Trophoblast cell (in vitro differentiated cells and primary cell): ENCODE measurements at regions not wholly inside any gene's neighbourhood (a gene's known extent, or its start where the extent isn't known, plus 50 kb on each side); places are given as distances from the start of the nearest gene placed in this dataset.

Experiments used
- DNase-seq, 2 donors: peaks; one replicate each; pipeline ENCODE4 v3.0.0-alpha.2; 2016
- H2AFZ ChIP-seq: 2 replicates; pipeline ENCODE4 v1.6.1; 2013; ENCODE audit warnings: low read length, moderate library complexity, mild to moderate bottlenecking; ENCODE audit not compliant: insufficient read depth, poor library complexity
- H2AK5ac ChIP-seq: 2 replicates; pipeline ENCODE4 v1.6.1; 2013; ENCODE audit warnings: mild to moderate bottlenecking, low read length
- H2BK120ac ChIP-seq: 2 replicates; pipeline ENCODE4 v1.6.1; 2013; ENCODE audit warnings: low read length, mild to moderate bottlenecking, moderate library complexity; ENCODE audit not compliant: insufficient read depth, poor library complexity
- H2BK12ac ChIP-seq: 2 replicates; pipeline ENCODE4 v1.6.1; 2013; ENCODE audit warnings: mild to moderate bottlenecking, low read length, moderate library complexity
- H2BK5ac ChIP-seq: 2 replicates; pipeline ENCODE4 v1.6.1; 2013; ENCODE audit warnings: low read length, low read depth, moderate library complexity, mild to moderate bottlenecking; ENCODE audit not compliant: poor library complexity
- H3K14ac ChIP-seq: 2 replicates; pipeline ENCODE4 v1.6.1; 2013; ENCODE audit warnings: mild to moderate bottlenecking, low read length
- H3K18ac ChIP-seq: 2 replicates; pipeline ENCODE4 v1.6.1; 2013; ENCODE audit warnings: mild to moderate bottlenecking, low read length
- H3K23ac ChIP-seq: 2 replicates; pipeline ENCODE4 v1.6.1; 2013; ENCODE audit warnings: low read length
- H3K27ac ChIP-seq: 2 replicates; pipeline ENCODE4 v1.5.1; 2013; ENCODE audit warnings: low read depth, mild to moderate bottlenecking, inconsistent platforms, low read length, moderate library complexity
- H3K27me3 ChIP-seq: 2 replicates; pipeline ENCODE4 v1.6.1; 2013; ENCODE audit warnings: inconsistent platforms, mild to moderate bottlenecking, low read length, moderate library complexity; ENCODE audit not compliant: insufficient read depth
- H3K36me3 ChIP-seq, 2 experiments: 1 replicate in 1 of 2; 2 replicates in 1 of 2; pipeline ENCODE4 v1.6.1; 2013; ENCODE audit warnings: low read length in 2 of 2, mild to moderate bottlenecking in 2 of 2, moderate library complexity in 1 of 2; ENCODE audit not compliant: insufficient read depth in 2 of 2, control insufficient read depth in 1 of 2
- H3K4ac ChIP-seq: 2 replicates; pipeline ENCODE4 v1.6.1; 2013; ENCODE audit warnings: low read depth, mild to moderate bottlenecking, low read length, moderate library complexity
- H3K4me1 ChIP-seq, 2 experiments: 1 replicate in 1 of 2; 2 replicates in 1 of 2; pipeline ENCODE4 v1.6.1; 2013; ENCODE audit warnings: low read length in 2 of 2, mild to moderate bottlenecking in 2 of 2, moderate library complexity in 1 of 2; ENCODE audit not compliant: insufficient read depth in 2 of 2, control insufficient read depth in 1 of 2
- H3K4me2 ChIP-seq: 2 replicates; pipeline ENCODE4 v1.6.1; 2013; ENCODE audit warnings: inconsistent platforms, mild to moderate bottlenecking, low read length, moderate library complexity
- H3K4me3 ChIP-seq: 2 replicates; pipeline ENCODE4 v1.5.1; 2013; ENCODE audit warnings: mild to moderate bottlenecking, low read depth, low read length, inconsistent platforms
- H3K79me1 ChIP-seq: one replicate; pipeline ENCODE4 v1.6.1; 2013; ENCODE audit warnings: low read length
- H3K79me2 ChIP-seq: 2 replicates; pipeline ENCODE4 v1.6.1; 2013; ENCODE audit warnings: low read length, mild to moderate bottlenecking; ENCODE audit not compliant: control insufficient read depth, insufficient read depth, poor library complexity
- H3K9ac ChIP-seq: 2 replicates; pipeline ENCODE4 v1.6.1; 2013; ENCODE audit warnings: mild to moderate bottlenecking, low read length
- H3K9me3 ChIP-seq: 2 replicates; pipeline ENCODE4 v1.6.1; 2013; ENCODE audit warnings: low read depth, mild to moderate bottlenecking, control low read depth, inconsistent platforms, low read length; ENCODE audit not compliant: insufficient read depth
- H4K12ac ChIP-seq: 2 replicates; pipeline ENCODE4 v1.6.1; 2013; ENCODE audit warnings: low read depth, mild to moderate bottlenecking, low read length, moderate library complexity
- H4K8ac ChIP-seq: 2 replicates; pipeline ENCODE4 v1.6.1; 2013; ENCODE audit warnings: low read depth, mild to moderate bottlenecking, low read length, moderate library complexity
- H4K91ac ChIP-seq: one replicate; pipeline ENCODE4 v1.6.1; 2013; ENCODE audit warnings: low read depth, mild to moderate bottlenecking, low read length, moderate library complexity
- WGBS: extraction: QIAGEN DNeasy Blood & Tissue Kit; methylation state at CpG from one replicate; pipeline ENCODE4 v1.1.7; 2013; ENCODE audit warnings: missing lambda C conversion rate; ENCODE audit not compliant: insufficient read length, insufficient coverage; ENCODE audit errors: extremely low coverage; 5-methylcytosine and 5-hydroxymethylcytosine counted together

- no CpG with 5 or more reads among the region's 15 CpGs for WGBS
- Histone ChIP-seq H3K4me2 (no peak overlapping the region), H3K27me3 (no peaks in the 10 kb centered on the region), H3K79me2 (no peaks in the 10 kb centered on the region), H2BK120ac (no peak overlapping the region), H3K36me3 (no peaks in the 10 kb centered on the region), H3K9me3 (peaks cover 3% of the 10 kb centered on the region), H3K27ac (no peak overlapping the region), H4K8ac (no peak overlapping the region), H2AFZ (no peak overlapping the region), H3K18ac (no peak overlapping the region), H3K79me1 (no peaks in the 10 kb centered on the region), H4K91ac (no peak overlapping the region), H3K4me3 (peak overlapping the region; percentile 44), H2BK12ac (no peak overlapping the region), H2BK5ac (no peak overlapping the region), H3K9ac (no peak overlapping the region), H3K23ac (peak overlapping the region; percentile 96), H3K4me1 (no peaks in the 10 kb centered on the region), H3K4ac (no peak overlapping the region), H3K14ac (no peak overlapping the region), H2AK5ac (no peak overlapping the region), H4K12ac (no peak overlapping the region)
- DNase-seq = no peak
Observed at GRCh38 chr5:4901305-4901811, 238.8 kb upstream of the ADAMTS16 start.

- Histone ChIP-seq H2BK12ac (no peak overlapping the region), H2BK5ac (no peak overlapping the region), H2BK120ac (no peak overlapping the region), H4K91ac (no peak overlapping the region), H3K9me3 (peaks cover 3% of the 10 kb centered on the region), H4K8ac (no peak overlapping the region), H3K4me2 (no peak overlapping the region), H3K23ac (no peak overlapping the region), H3K4me1 (no peaks in the 10 kb centered on the region), H3K14ac (no peak overlapping the region), H3K27me3 (no peaks in the 10 kb centered on the region), H4K12ac (no peak overlapping the region), H2AFZ (no peak overlapping the region), H3K27ac (no peak overlapping the region), H3K9ac (no peak overlapping the region), H2AK5ac (no peak overlapping the region), H3K36me3 (no peaks in the 10 kb centered on the region), H3K4me3 (no peak overlapping the region), H3K18ac (no peak overlapping the region), H3K79me2 (no peaks in the 10 kb centered on the region), H3K79me1 (no peaks in the 10 kb centered on the region), H3K4ac (no peak overlapping the region)
- DNase-seq = no peak
- no CpG with 5 or more reads among the region's 5 CpGs for WGBS
Observed at GRCh38 chr5:4901924-4902323, 238.2 kb upstream of the ADAMTS16 start.

GRCh38 chr5:4905674-4906520, 234.2 kb upstream of the ADAMTS16 start:
- Histone ChIP-seq H2BK12ac (no peak overlapping the region), H3K18ac (no peak overlapping the region), H3K27me3 (no peaks in the 10 kb centered on the region), H3K36me3 (no peaks in the 10 kb centered on the region), H3K4ac (no peak overlapping the region), H2BK5ac (no peak overlapping the region), H2AK5ac (no peak overlapping the region), H3K79me1 (no peaks in the 10 kb centered on the region), H2BK120ac (no peak overlapping the region), H3K4me1 (no peaks in the 10 kb centered on the region), H4K12ac (no peak overlapping the region), H3K9me3 (peaks cover 7% of the 10 kb centered on the region), H3K9ac (no peak overlapping the region), H4K8ac (no peak overlapping the region), H3K4me2 (no peak overlapping the region), H2AFZ (no peak overlapping the region), H3K79me2 (no peaks in the 10 kb centered on the region), H3K23ac (no peak overlapping the region), H3K27ac (no peak overlapping the region), H3K4me3 (no peak overlapping the region), H3K14ac (no peak overlapping the region), H4K91ac (no peak overlapping the region)
- no peak for DNase-seq
- WGBS = no CpG with 5 or more reads among the region's 19 CpGs

- H3K9me3 ChIP-seq = peaks cover 4% of the 10 kb centered on the region
- H3K4me3 ChIP-seq = no peak overlapping the region
- no peak overlapping the region for H3K4me2 ChIP-seq
- H2BK5ac ChIP-seq = no peak overlapping the region
- no peak overlapping the region for H3K4ac ChIP-seq
- no peak overlapping the region for H4K12ac ChIP-seq
- H2BK120ac ChIP-seq = no peak overlapping the region
- no peak for DNase-seq
- H3K79me1 ChIP-seq = no peaks in the 10 kb centered on the region
- H2AFZ ChIP-seq = no peak overlapping the region
- no peak overlapping the region for H2AK5ac ChIP-seq
- no CpG with 5 or more reads among the region's 1 CpG for WGBS
- no peak overlapping the region for H3K9ac ChIP-seq
- no peaks in the 10 kb centered on the region for H3K27me3 ChIP-seq
- no peaks in the 10 kb centered on the region for H3K4me1 ChIP-seq
- no peak overlapping the region for H3K18ac ChIP-seq
- H3K79me2 ChIP-seq = no peaks in the 10 kb centered on the region
- no peak overlapping the region for H4K8ac ChIP-seq
- no peak overlapping the region for H3K23ac ChIP-seq
- no peak overlapping the region for H2BK12ac ChIP-seq
- no peaks in the 10 kb centered on the region for H3K36me3 ChIP-seq
- H4K91ac ChIP-seq = no peak overlapping the region
- no peak overlapping the region for H3K14ac ChIP-seq
- no peak overlapping the region for H3K27ac ChIP-seq
Observed at GRCh38 chr5:4906786-4907185, 233.3 kb upstream of the ADAMTS16 start.
